Keratinocyte (primary cell): ENCODE measurements at regions not wholly inside any gene's neighbourhood (a gene's known extent, or its start where the extent isn't known, plus 50 kb on each side); places are given as distances from the start of the nearest gene placed in this dataset.

Experiments
- DNase-seq: peaks from one replicate; pipeline ENCODE4 v3.0.0-alpha.2; 2011; ENCODE audit warnings: low read depth, missing footprints, low spot score
- FAIRE-seq: peaks from 2 replicates; lab custom pipeline; 2011; peaks lifted over from hg19 to GRCh38; lab: Jason Lieb, UNC
- H2AFZ ChIP-seq: 2 replicates; pipeline ENCODE4 v1.6.0; 2012; ENCODE audit warnings: low read length, control low read depth, inconsistent platforms; ENCODE audit not compliant: control insufficient read depth
- H3K27ac ChIP-seq: 2 replicates; pipeline ENCODE4 v1.5.1; 2011; ENCODE audit warnings: low read length; ENCODE audit not compliant: control insufficient read depth, insufficient read depth
- H3K27me3 ChIP-seq: 3 replicates; pipeline ENCODE4 v1.6.0; 2011; ENCODE audit warnings: low read length; ENCODE audit not compliant: control insufficient read depth, insufficient read depth; ENCODE audit errors: extremely low read depth
- H3K36me3 ChIP-seq, 2 experiments: 2 replicates in 1 of 2; 3 replicates in 1 of 2; pipeline ENCODE4 v1.5.1; 2011; ENCODE audit warnings: low read length in 2 of 2, mild to moderate bottlenecking in 1 of 2; ENCODE audit not compliant: control insufficient read depth in 2 of 2, insufficient read depth in 2 of 2; ENCODE audit errors: extremely low read depth in 1 of 2
- H3K4me1 ChIP-seq: 3 replicates; pipeline ENCODE4 v1.5.1; 2011; ENCODE audit warnings: low read length; ENCODE audit not compliant: control insufficient read depth, insufficient read depth; ENCODE audit errors: extremely low read depth
- H3K4me2 ChIP-seq: 3 replicates; pipeline ENCODE4 v1.6.0; 2011; ENCODE audit warnings: low read depth, low read length; ENCODE audit not compliant: control insufficient read depth, insufficient read depth; ENCODE audit errors: extremely low read depth
- H3K4me3 ChIP-seq, 3 experiments: fragments of 200-600 bp in 1 of 3; sonication (generic) in 1 of 3; 2 replicates in 2 of 3; 3 replicates in 1 of 3; pipeline ENCODE4 v1.5.1; 2011 to 2016; ENCODE audit warnings: low read length in 3 of 3, mild to moderate bottlenecking in 3 of 3, control low read depth in 2 of 3, inconsistent platforms in 1 of 3, low read depth in 1 of 3, mixed read lengths in 1 of 3, mixed run types in 1 of 3, moderate library complexity in 1 of 3; ENCODE audit not compliant: control insufficient read depth in 2 of 3, insufficient read depth in 2 of 3; ENCODE audit errors: extremely low read depth in 1 of 3
- H3K79me2 ChIP-seq: 2 replicates; pipeline ENCODE4 v1.6.0; 2012; ENCODE audit warnings: low read length; ENCODE audit not compliant: control insufficient read depth, insufficient read depth
- H3K9ac ChIP-seq: 3 replicates; pipeline ENCODE4 v1.6.0; 2011; ENCODE audit warnings: low read length; ENCODE audit not compliant: control insufficient read depth, insufficient read depth; ENCODE audit errors: extremely low read depth
- H3K9me1 ChIP-seq: 3 replicates; pipeline ENCODE4 v1.6.0; 2011; ENCODE audit warnings: low read length; ENCODE audit not compliant: control insufficient read depth, insufficient read depth; ENCODE audit errors: extremely low read depth
- H3K9me3 ChIP-seq: 2 replicates; pipeline ENCODE4 v1.5.1; 2012; ENCODE audit warnings: low read depth, low read length; ENCODE audit not compliant: control insufficient read depth
- H4K20me1 ChIP-seq: 3 replicates; pipeline ENCODE4 v1.6.0; 2011; ENCODE audit warnings: low read length; ENCODE audit not compliant: control insufficient read depth, insufficient read depth; ENCODE audit errors: extremely low read depth
- EZH2 ChIP-seq: IDR thresholded peaks from one replicate; pipeline ENCODE4 v1.6.1; 2012; ENCODE audit warnings: inconsistent platforms, mild to moderate bottlenecking, low read length, moderate library complexity
- dilution Hi-C: fragments of 300-500 bp; cut with MboI; formaldehyde crosslinking; loops from one replicate; pipeline ENCODE4 v1.7.0; 2020; ENCODE audit warnings: low sequenced_read_pairs; ENCODE audit not compliant: extremely low pct_ligation_motif_present
- TF ChIP-seq, protein P1 (sequence below), 3 experiments: IDR thresholded peaks in 1 of 3; conservative IDR thresholded peaks in 1 of 3; optimal IDR thresholded peaks in 1 of 3; 2 replicates in 2 of 3; 3 replicates in 1 of 3; pipeline versions ENCODE3 to v1.5.1; 2011; ENCODE audit warnings: low read length in 3 of 3, mild to moderate bottlenecking in 3 of 3, moderate library complexity in 2 of 3, control low read depth in 1 of 3, inconsistent platforms in 1 of 3; ENCODE audit not compliant: insufficient read depth in 2 of 3; ENCODE audit errors: extremely low read depth in 1 of 3

DNA sequence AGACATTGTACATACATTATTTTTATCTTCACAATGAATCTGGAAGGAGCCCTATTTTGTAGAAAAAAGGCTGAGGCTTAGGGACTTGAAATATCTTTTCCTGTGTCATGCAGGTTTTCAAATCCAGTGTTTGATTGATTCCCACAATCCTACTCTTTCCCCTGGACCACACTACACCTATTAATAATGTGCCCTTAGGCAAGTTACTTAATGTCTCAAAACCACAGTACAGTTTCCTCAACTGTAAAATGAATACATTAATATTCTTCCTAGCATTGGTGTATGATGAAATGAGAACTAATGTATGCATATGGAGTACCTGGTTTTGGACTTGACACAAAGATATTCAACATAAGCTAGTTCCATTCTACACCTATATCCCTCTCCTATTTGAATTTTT lies 313.3 kb upstream of the SP8 start:
- no peaks in the 10 kb centered on the region for H3K36me3 ChIP-seq
- peaks cover 12% of the 10 kb centered on the region for H3K4me1 ChIP-seq
- TF ChIP-seq, protein P1, sequence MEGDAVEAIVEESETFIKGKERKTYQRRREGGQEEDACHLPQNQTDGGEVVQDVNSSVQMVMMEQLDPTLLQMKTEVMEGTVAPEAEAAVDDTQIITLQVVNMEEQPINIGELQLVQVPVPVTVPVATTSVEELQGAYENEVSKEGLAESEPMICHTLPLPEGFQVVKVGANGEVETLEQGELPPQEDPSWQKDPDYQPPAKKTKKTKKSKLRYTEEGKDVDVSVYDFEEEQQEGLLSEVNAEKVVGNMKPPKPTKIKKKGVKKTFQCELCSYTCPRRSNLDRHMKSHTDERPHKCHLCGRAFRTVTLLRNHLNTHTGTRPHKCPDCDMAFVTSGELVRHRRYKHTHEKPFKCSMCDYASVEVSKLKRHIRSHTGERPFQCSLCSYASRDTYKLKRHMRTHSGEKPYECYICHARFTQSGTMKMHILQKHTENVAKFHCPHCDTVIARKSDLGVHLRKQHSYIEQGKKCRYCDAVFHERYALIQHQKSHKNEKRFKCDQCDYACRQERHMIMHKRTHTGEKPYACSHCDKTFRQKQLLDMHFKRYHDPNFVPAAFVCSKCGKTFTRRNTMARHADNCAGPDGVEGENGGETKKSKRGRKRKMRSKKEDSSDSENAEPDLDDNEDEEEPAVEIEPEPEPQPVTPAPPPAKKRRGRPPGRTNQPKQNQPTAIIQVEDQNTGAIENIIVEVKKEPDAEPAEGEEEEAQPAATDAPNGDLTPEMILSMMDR (optimal IDR thresholded peaks at IDR 0.05 in 1 of 3, IDR thresholded peaks at IDR 0.05 in 1 of 3, conservative IDR thresholded peaks at IDR 0.05 in 1 of 3; ENCODE audit: extremely low read depth in 1 of 3, insufficient read depth in 2 of 3, low read length in 3 of 3) = no peak
- no peak for TF ChIP-seq EZH2
- FAIRE-seq (peak; percentile 67), DNase-seq (no peak)
- dilution Hi-C loops = no loop called here
- no peaks in the 10 kb centered on the region for H3K79me2 ChIP-seq
- H2AFZ ChIP-seq = no peak overlapping the region
- no peak overlapping the region for H3K4me2 ChIP-seq
- no peak overlapping the region for H3K9ac ChIP-seq
- no peak overlapping the region for H3K27ac ChIP-seq
- no peaks in the 10 kb centered on the region for H3K27me3 ChIP-seq
- H3K9me3 ChIP-seq = no peaks in the 10 kb centered on the region
- H3K9me1 ChIP-seq = peaks cover 2% of the 10 kb centered on the region
- no peak overlapping the region for H3K4me3 ChIP-seq
- no peaks in the 10 kb centered on the region for H4K20me1 ChIP-seq

DNA sequence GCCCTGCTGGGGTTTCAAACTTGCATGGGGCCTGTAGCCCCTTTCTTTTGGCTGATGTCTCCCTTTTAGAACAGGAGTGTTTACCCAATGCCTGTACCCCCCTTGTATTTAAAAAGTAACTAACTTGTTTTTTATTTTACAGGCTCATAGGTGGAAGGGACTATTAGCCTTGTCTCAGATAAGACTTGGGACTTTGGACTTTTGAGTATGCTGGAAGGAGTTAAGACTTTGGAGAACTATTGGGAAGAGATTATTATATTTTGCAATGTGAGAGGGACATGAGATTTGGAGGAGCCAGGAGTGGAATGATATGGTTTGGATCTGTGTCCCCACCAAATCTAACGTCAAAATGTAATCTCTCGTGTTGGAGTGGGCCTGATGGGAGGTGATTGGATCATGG lies 314.9 kb upstream of the SP8 start:
- H3K9me1 ChIP-seq = peaks cover 2% of the 10 kb centered on the region
- H3K9ac ChIP-seq = no peak overlapping the region
- H3K36me3 ChIP-seq = no peaks in the 10 kb centered on the region
- H3K79me2 ChIP-seq = no peaks in the 10 kb centered on the region
- DNase-seq = no peak
- H3K9me3 ChIP-seq = no peaks in the 10 kb centered on the region
- H3K4me3 ChIP-seq = no peak overlapping the region
- TF ChIP-seq, protein P1 (optimal IDR thresholded peaks at IDR 0.05 in 1 of 3, IDR thresholded peaks at IDR 0.05 in 1 of 3, conservative IDR thresholded peaks at IDR 0.05 in 1 of 3; ENCODE audit: extremely low read depth in 1 of 3, insufficient read depth in 2 of 3, low read length in 3 of 3) = no peak
- TF ChIP-seq EZH2 = no peak
- H3K27me3 ChIP-seq = no peaks in the 10 kb centered on the region
- no peak overlapping the region for H3K4me2 ChIP-seq
- H2AFZ ChIP-seq = no peak overlapping the region
- no peaks in the 10 kb centered on the region for H4K20me1 ChIP-seq
- dilution Hi-C loops = no loop called here
- H3K27ac ChIP-seq = no peak overlapping the region
- H3K4me1 ChIP-seq = peaks cover 21% of the 10 kb centered on the region
- no peak for FAIRE-seq
